ENCODE measurements at regions not wholly inside any gene's neighbourhood (a gene's known extent, or its start where the extent isn't known, plus 50 kb on each side); places are given as distances from the start of the nearest gene placed in this dataset.

DNA sequence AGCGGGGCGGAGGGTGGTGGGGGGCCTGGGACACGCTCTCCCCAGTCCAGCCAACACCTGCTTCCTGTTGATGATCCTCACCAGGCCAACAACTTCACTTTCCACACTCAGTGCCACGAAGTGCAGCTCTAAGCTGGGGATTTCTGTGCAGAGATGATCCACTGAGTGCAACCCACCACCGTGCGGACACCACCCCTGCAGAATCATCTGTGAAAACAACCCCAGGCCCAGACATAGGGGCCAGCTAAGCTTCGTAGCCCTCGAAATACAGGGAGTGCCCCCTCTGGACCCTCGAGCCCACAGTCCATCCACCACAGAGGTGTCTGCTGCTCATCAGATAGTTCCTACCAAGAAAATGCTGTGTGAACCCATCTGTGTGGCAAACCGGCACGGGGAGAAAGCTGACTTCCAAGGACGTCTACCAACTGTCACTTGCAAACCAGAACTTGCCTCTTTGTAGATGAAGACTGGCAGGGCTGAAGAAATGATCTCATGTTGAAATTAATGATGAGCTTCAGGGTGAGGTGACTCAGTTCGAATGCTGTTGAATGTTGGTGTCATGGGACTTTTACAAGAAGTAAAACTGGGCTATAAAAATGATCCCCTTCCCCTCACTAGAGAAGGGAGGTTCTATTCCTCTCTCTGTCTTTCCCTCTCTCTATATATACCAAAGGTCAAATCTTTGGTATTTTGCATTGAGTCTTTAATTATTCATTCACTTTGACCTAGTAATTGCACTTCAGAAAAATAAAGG, 73.4 kb downstream of the MYEOV start:
- TF ChIP-seq, protein P1, sequence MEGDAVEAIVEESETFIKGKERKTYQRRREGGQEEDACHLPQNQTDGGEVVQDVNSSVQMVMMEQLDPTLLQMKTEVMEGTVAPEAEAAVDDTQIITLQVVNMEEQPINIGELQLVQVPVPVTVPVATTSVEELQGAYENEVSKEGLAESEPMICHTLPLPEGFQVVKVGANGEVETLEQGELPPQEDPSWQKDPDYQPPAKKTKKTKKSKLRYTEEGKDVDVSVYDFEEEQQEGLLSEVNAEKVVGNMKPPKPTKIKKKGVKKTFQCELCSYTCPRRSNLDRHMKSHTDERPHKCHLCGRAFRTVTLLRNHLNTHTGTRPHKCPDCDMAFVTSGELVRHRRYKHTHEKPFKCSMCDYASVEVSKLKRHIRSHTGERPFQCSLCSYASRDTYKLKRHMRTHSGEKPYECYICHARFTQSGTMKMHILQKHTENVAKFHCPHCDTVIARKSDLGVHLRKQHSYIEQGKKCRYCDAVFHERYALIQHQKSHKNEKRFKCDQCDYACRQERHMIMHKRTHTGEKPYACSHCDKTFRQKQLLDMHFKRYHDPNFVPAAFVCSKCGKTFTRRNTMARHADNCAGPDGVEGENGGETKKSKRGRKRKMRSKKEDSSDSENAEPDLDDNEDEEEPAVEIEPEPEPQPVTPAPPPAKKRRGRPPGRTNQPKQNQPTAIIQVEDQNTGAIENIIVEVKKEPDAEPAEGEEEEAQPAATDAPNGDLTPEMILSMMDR (IDR thresholded peaks at IDR 0.05) = no peak
- TF ChIP-seq POLR2A (IDR thresholded peaks at IDR 0.05) = no peak
- WGBS, 2 donors = 76 to 82% methylated on average over 13 of the region's 13 CpGs
- intact Hi-C loops (cut with DNase I; ENCODE audit: low total_unique reads) = no loop called here
- no peak overlapping the region for H3K4me3 ChIP-seq (ENCODE audit: low read depth, poor library complexity, severe bottlenecking)
- peak in 1 of 2 donors; percentile 69 for DNase-seq (ENCODE audit: low spot score in 2 of 2)

DNA sequence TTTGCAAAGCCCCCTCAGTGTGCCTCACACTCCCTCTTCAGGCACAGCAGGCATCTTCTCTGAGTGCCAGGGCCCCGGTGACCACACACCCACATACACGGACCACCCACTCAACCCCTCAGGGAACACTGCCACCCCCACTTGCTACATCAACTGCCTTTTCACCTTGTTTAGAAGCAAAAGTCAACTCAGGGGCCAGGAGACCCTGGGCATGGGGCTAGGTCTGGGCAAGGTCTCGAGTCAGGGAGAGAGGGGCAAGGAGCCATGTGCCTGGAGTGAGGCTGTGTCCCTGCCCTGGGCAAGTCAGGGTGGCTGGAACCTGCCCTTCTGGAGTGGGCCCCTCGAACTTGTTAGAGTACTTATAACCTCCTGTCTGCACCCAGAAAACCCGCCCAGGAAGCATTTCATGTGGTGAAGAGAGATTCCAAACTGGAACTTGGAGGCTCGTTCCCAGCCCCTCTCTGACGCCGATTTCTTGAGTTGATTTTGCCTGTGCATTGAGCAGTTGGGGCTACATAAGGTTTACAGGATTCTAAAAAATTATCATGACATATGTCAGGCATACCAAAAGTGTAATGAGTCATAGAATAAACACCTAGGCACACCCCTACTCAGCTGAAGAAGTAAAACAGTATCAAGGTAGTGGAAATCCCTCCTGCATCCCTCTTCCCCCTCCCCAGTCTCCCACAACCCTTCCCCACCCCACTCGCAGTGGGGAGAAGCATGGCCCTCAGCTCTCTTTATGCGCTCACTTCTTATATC, 74.3 kb downstream of the MYEOV start:
- DNase-seq (ENCODE audit: low spot score in 2 of 2) = peak; percentile 10 to 75
- intact Hi-C loops (cut with DNase I; ENCODE audit: low total_unique reads) = no loop called here
- WGBS, 2 donors = 84% methylated on average over 9 to 10 of the region's 10 CpGs
- TF ChIP-seq, protein P1 (IDR thresholded peaks at IDR 0.05) = no peak
- no peak for TF ChIP-seq POLR2A (IDR thresholded peaks at IDR 0.05)
- H3K4me3 ChIP-seq (ENCODE audit: low read depth, poor library complexity, severe bottlenecking) = no peak overlapping the region

DNA sequence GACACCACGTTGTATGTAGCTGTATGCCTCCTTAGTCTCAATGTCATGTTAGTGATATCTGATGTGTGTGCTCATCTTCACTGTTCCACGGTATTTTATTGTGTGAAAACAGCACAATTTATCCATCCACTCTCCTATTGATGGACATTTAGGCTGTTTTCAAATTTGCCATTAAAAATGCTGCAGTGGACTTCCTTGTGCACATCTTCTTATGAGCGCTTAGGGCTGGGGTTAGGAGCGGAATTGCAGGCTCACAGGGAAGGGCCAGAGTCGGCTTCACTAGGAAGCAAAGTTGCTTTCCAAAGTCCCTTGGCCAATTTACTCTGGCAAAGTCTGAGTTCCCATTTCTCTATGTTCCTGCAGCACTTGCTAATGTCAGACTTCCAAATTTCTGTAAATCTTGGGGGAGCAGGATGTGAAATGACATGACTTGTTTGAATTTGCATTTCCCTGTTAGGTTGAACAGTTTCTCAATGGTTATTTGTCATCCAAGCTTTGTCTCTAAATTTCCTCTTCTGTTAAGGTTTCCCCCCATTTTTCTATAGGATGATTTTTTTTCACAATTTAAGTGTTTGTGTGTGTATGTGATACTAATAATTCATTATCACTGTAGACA, 75.4 kb downstream of the MYEOV start:
- intact Hi-C loops (cut with DNase I; ENCODE audit: low total_unique reads) = no loop called here
- no peak overlapping the region for H3K4me3 ChIP-seq (ENCODE audit: low read depth, poor library complexity, severe bottlenecking)
- DNase-seq (ENCODE audit: low spot score in 2 of 2) = no peak
- 79 to 91% methylated on average over 5 of the region's 5 CpGs for WGBS, 2 donors
- TF ChIP-seq, protein P1 (IDR thresholded peaks at IDR 0.05) = no peak
- no peak for TF ChIP-seq POLR2A (IDR thresholded peaks at IDR 0.05)

DNA sequence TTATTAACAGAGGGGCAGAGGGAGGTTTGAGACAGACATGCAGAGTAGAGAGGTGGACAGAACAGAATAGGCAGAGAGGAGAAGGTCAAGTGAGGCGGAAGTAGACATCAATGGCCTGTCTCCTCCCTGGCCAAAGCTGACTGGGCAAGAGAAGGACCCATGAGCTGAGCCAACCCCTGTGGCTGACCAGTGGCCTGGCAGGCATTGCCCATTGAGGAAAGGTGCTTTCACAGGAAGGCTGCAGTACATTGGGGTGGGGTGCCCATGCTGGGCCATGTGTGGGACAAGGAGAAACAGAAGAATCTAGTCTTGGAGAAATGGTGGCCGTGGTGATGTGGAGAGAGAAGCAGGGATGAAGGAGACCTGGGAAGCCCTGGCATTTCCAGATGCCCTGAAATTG, 76.0 kb downstream of the MYEOV start:
- no peak for TF ChIP-seq POLR2A (IDR thresholded peaks at IDR 0.05)
- TF ChIP-seq, protein P1 (IDR thresholded peaks at IDR 0.05) = no peak
- 98 to 100% methylated on average over 2 of the region's 2 CpGs for WGBS, 2 donors
- H3K4me3 ChIP-seq (ENCODE audit: low read depth, poor library complexity, severe bottlenecking) = no peak overlapping the region
- intact Hi-C loops (cut with DNase I; ENCODE audit: low total_unique reads) = no loop called here
- peak; percentile 8 to 50 for DNase-seq (ENCODE audit: low spot score in 2 of 2)

DNA sequence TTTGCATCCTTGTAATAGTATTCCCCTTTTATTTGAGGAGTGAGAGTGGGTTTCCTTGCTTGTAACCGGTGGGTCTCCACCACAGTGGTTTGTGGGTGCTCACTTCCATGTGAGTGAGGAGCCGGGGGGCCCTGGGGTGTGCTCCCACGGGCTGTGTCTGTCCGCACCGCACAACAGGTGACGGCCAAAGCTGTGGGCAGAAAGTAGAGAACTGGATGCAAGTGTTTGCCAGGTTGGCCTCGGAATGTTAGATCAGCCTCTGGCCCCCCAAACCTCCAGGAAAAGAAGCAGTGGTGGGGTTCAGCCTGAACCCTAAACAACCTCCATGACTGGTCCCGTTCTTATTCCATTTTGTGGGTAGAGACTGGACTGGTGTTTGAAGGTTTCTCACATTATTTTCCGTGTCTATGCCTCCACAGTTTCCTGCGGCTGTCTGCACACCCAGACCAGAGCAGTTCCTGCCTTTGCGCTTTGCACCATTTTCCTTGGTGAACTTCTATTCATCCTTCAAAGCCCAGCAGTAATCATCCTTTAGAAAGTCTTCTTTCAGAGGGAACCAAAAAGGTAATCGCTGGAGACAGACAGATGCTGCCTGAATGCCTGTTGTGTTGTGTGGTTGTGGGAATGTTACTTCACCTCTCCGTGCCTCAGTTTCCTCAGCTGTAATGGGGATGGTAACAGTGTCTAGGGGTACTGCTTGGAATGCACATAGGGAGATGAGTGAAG, 77.2 kb downstream of the MYEOV start:
- peak in 1 of 2 donors; percentile 52 for DNase-seq (ENCODE audit: low spot score in 2 of 2)
- no peak for TF ChIP-seq POLR2A (IDR thresholded peaks at IDR 0.05)
- TF ChIP-seq, protein P1 (IDR thresholded peaks at IDR 0.05) = no peak
- 93 to 96% methylated on average over 13 of the region's 13 CpGs for WGBS, 2 donors
- intact Hi-C loops (cut with DNase I; ENCODE audit: low total_unique reads) = no loop called here
- H3K4me3 ChIP-seq (ENCODE audit: low read depth, poor library complexity, severe bottlenecking) = no peak overlapping the region

Measured in lower leg skin (tissue), 4 donors.